ENCODE measurements at regions not wholly inside any gene's neighbourhood (a gene's known extent, or its start where the extent isn't known, plus 50 kb on each side); places are given as distances from the start of the nearest gene placed in this dataset.

DNA sequence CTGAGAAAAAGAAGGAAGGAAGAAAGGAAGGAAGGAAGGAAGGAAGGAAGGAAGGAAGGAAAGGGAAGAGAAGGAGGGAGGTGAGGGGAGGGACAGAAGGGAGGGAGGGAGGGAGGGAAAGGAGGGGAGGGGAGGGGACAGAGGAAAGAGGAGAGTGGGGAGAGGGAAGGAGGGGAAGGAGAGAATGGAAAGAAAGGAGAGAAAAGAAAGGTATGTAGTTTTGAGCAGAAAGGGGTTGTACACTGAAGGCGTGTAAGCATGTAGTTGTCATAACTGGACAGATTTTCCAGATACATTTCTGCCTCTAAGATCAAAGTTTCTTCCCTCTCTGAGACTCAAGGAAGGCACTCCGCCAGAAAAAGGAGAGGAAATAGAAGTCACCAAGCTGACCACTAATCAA is 113.4 kb upstream of the KBTBD8 start:
- TF ChIP-seq, protein P1, sequence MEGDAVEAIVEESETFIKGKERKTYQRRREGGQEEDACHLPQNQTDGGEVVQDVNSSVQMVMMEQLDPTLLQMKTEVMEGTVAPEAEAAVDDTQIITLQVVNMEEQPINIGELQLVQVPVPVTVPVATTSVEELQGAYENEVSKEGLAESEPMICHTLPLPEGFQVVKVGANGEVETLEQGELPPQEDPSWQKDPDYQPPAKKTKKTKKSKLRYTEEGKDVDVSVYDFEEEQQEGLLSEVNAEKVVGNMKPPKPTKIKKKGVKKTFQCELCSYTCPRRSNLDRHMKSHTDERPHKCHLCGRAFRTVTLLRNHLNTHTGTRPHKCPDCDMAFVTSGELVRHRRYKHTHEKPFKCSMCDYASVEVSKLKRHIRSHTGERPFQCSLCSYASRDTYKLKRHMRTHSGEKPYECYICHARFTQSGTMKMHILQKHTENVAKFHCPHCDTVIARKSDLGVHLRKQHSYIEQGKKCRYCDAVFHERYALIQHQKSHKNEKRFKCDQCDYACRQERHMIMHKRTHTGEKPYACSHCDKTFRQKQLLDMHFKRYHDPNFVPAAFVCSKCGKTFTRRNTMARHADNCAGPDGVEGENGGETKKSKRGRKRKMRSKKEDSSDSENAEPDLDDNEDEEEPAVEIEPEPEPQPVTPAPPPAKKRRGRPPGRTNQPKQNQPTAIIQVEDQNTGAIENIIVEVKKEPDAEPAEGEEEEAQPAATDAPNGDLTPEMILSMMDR (IDR thresholded peaks at IDR 0.05 in 2 of 3, conservative IDR thresholded peaks at IDR 0.05 in 1 of 3; ENCODE audit: control insufficient read depth in 2 of 3, extremely low read depth in 1 of 3, insufficient read depth in 1 of 3, low read depth in 3 of 3, low read length in 3 of 3): no peak
- no peak for TF ChIP-seq SRF (IDR thresholded peaks at IDR 0.05; ENCODE audit: low read depth in 2 of 2, low read length in 2 of 2)
- no peak for TF ChIP-seq POLR2A (IDR thresholded peaks at IDR 0.05; ENCODE audit: low read depth, low read length)
- TF ChIP-seq ZZZ3 (IDR thresholded peaks at IDR 0.05; ENCODE audit: control insufficient read depth, insufficient read length, low read depth): no peak
- TF ChIP-seq EZH2 (IDR thresholded peaks at IDR 0.05; ENCODE audit: borderline replicate concordance, control insufficient read depth, low read depth, low read length): no peak
- TF ChIP-seq ZBTB33 (IDR thresholded peaks at IDR 0.05): no peak
- no peak for TF ChIP-seq SP1 (IDR thresholded peaks at IDR 0.05; ENCODE audit: low read depth, low read length)
- TF ChIP-seq STAT3 (IDR thresholded peaks at IDR 0.05; ENCODE audit: low read depth, low read length): no peak
- no peak for TF ChIP-seq HCFC1 (IDR thresholded peaks at IDR 0.05; ENCODE audit: low read length)

Measured in GM12878 (cell line).